ENCODE measurements at regions not wholly inside any gene's neighbourhood (a gene's known extent, or its start where the extent isn't known, plus 50 kb on each side); places are given as distances from the start of the nearest gene placed in this dataset.

- no peak for TF ChIP-seq EZH2 (IDR thresholded peaks at IDR 0.05; ENCODE audit: borderline replicate concordance, insufficient read depth, low read depth, low read length, poor library complexity, severe bottlenecking)
- no peak for TF ChIP-seq CTCF (IDR thresholded peaks at IDR 0.05)
Observed at GRCh38 chr6:26204332-26205160, 117.3 kb downstream of the HFE start.

Data from B cell (primary cell).